ENCODE measurements at regions not wholly inside any gene's neighbourhood (a gene's known extent, or its start where the extent isn't known, plus 50 kb on each side); places are given as distances from the start of the nearest gene placed in this dataset.

GRCh38 chr6:23630726-23631635 lies 495.0 kb upstream of the NRSN1 start:
- Mint-ChIP-seq H3K27me3 (ENCODE audit: unreplicated experiment) (no peaks in the 10 kb centered on the region), H3K4me3 (ENCODE audit: unreplicated experiment) (peak overlapping the region; percentile 26), H3K36me3 (ENCODE audit: unreplicated experiment) (no peaks in the 10 kb centered on the region), H3K27ac (ENCODE audit: unreplicated experiment) (peak overlapping the region; percentile 64), H3K9me3 (ENCODE audit: unreplicated experiment) (no peaks in the 10 kb centered on the region), H3K4me1 (ENCODE audit: low read depth, unreplicated experiment) (peaks cover 32% of the 10 kb centered on the region)
- TF ChIP-seq CTCF (IDR thresholded peaks at IDR 0.05; ENCODE audit: partially characterized antibody, unreplicated experiment) = no peak
- no peak for DNase-seq

DNA sequence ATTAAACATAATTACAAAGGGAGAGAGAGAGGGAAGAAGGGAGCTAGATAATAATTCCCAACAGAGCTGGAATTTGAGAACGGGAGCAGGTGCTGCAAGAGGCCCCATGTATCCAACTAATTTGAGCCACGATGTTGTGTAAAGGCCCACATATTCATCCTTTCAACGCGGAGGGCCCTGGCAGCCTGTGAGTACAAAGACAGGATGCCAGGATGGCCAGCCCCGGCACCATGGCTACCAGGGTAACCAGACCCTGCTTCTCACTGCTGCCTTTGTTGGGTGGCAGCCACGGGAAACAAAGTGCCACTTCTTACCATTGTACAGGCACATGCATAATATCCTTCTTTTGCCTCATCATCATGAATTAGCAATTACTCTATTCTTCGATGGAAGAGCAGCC lies 492.0 kb upstream of the NRSN1 start:
- no peaks in the 10 kb centered on the region for H3K27me3 Mint-ChIP-seq (ENCODE audit: unreplicated experiment)
- peak overlapping the region; percentile 46 for H3K27ac Mint-ChIP-seq (ENCODE audit: unreplicated experiment)
- no peak overlapping the region for H3K4me3 Mint-ChIP-seq (ENCODE audit: unreplicated experiment)
- peaks cover 37% of the 10 kb centered on the region for H3K4me1 Mint-ChIP-seq (ENCODE audit: low read depth, unreplicated experiment)
- TF ChIP-seq CTCF (IDR thresholded peaks at IDR 0.05; ENCODE audit: partially characterized antibody, unreplicated experiment) = no peak
- no peaks in the 10 kb centered on the region for H3K36me3 Mint-ChIP-seq (ENCODE audit: unreplicated experiment)
- peak; percentile 27 for DNase-seq
- H3K9me3 Mint-ChIP-seq (ENCODE audit: unreplicated experiment) = no peaks in the 10 kb centered on the region

- Mint-ChIP-seq H3K4me3 (ENCODE audit: unreplicated experiment) (no peak overlapping the region), H3K36me3 (ENCODE audit: unreplicated experiment) (peaks cover 8% of the 10 kb centered on the region), H3K4me1 (ENCODE audit: low read depth, unreplicated experiment) (peaks cover 43% of the 10 kb centered on the region), H3K27me3 (ENCODE audit: unreplicated experiment) (no peaks in the 10 kb centered on the region), H3K9me3 (ENCODE audit: unreplicated experiment) (no peaks in the 10 kb centered on the region), H3K27ac (ENCODE audit: unreplicated experiment) (no peak overlapping the region)
- no peak for DNase-seq
- TF ChIP-seq CTCF (IDR thresholded peaks at IDR 0.05; ENCODE audit: partially characterized antibody, unreplicated experiment) = no peak
Observed at GRCh38 chr6:23635150-23635549, 490.9 kb upstream of the NRSN1 start.

- no peak for TF ChIP-seq CTCF (IDR thresholded peaks at IDR 0.05; ENCODE audit: partially characterized antibody, unreplicated experiment)
- Mint-ChIP-seq H3K4me1 (ENCODE audit: low read depth, unreplicated experiment) (peaks cover 31% of the 10 kb centered on the region), H3K27me3 (ENCODE audit: unreplicated experiment) (no peaks in the 10 kb centered on the region), H3K4me3 (ENCODE audit: unreplicated experiment) (no peak overlapping the region), H3K9me3 (ENCODE audit: unreplicated experiment) (no peaks in the 10 kb centered on the region), H3K27ac (ENCODE audit: unreplicated experiment) (no peak overlapping the region), H3K36me3 (ENCODE audit: unreplicated experiment) (peaks cover 8% of the 10 kb centered on the region)
- DNase-seq = no peak
Observed at GRCh38 chr6:23637296-23637695, 488.7 kb upstream of the NRSN1 start.

- no peaks in the 10 kb centered on the region for H3K27me3 Mint-ChIP-seq (ENCODE audit: unreplicated experiment)
- no peak overlapping the region for H3K27ac Mint-ChIP-seq (ENCODE audit: unreplicated experiment)
- no peak overlapping the region for H3K4me3 Mint-ChIP-seq (ENCODE audit: unreplicated experiment)
- TF ChIP-seq CTCF (IDR thresholded peaks at IDR 0.05; ENCODE audit: partially characterized antibody, unreplicated experiment) = no peak
- H3K4me1 Mint-ChIP-seq (ENCODE audit: low read depth, unreplicated experiment) = peaks cover 11% of the 10 kb centered on the region
- peaks cover 8% of the 10 kb centered on the region for H3K36me3 Mint-ChIP-seq (ENCODE audit: unreplicated experiment)
- no peak for DNase-seq
- H3K9me3 Mint-ChIP-seq (ENCODE audit: unreplicated experiment) = no peaks in the 10 kb centered on the region
Observed at GRCh38 chr6:23642849-23643248, 483.2 kb upstream of the NRSN1 start.
